ENCODE measurements at regions not wholly inside any gene's neighbourhood (a gene's known extent, or its start where the extent isn't known, plus 50 kb on each side); places are given as distances from the start of the nearest gene placed in this dataset.

GRCh38 chr2:206218796-206219499, 55.5 kb upstream of the ZDBF2 start:
- no peaks in the 10 kb centered on the region for H3K36me3 ChIP-seq
- no peak for DNase-seq
- H3K4me3 ChIP-seq, result no peak overlapping the region
- H3K27ac ChIP-seq, result no peak overlapping the region
- H3K4me1 ChIP-seq, result no peaks in the 10 kb centered on the region
- TF ChIP-seq POLR2A (IDR thresholded peaks at IDR 0.05) (no peak), EP300 (IDR thresholded peaks at IDR 0.05) (no peak), POLR2AphosphoS5 (IDR thresholded peaks at IDR 0.05) (no peak), CTCF (IDR thresholded peaks at IDR 0.05) (no peak)
- ATAC-seq (ENCODE audit: low FRiP score in 2 of 2), result peak in 1 of 2 donors; percentile 33
- H3K9me3 ChIP-seq, result no peaks in the 10 kb centered on the region
- no peaks in the 10 kb centered on the region for H3K27me3 ChIP-seq
- WGBS, 2 donors, result 71 to 74% methylated on average over 4 of the region's 4 CpGs

- no peak overlapping the region for H3K27ac ChIP-seq
- no peaks in the 10 kb centered on the region for H3K9me3 ChIP-seq
- no peak overlapping the region for H3K4me3 ChIP-seq
- H3K4me1 ChIP-seq, result no peaks in the 10 kb centered on the region
- TF ChIP-seq POLR2A (IDR thresholded peaks at IDR 0.05) (no peak), POLR2AphosphoS5 (IDR thresholded peaks at IDR 0.05) (no peak), EP300 (IDR thresholded peaks at IDR 0.05) (no peak), CTCF (IDR thresholded peaks at IDR 0.05) (no peak)
- no peak for ATAC-seq (ENCODE audit: low FRiP score in 2 of 2)
- no peak for DNase-seq
- H3K27me3 ChIP-seq, result no peaks in the 10 kb centered on the region
- H3K36me3 ChIP-seq, result no peaks in the 10 kb centered on the region
- WGBS, 2 donors, result 40 to 59% methylated on average over 3 of the region's 3 CpGs
These were observed 54.5 kb upstream of the ZDBF2 start for GRCh38 chr2:206219957-206220356.

GRCh38 chr2:206220997-206221396, 53.5 kb upstream of the ZDBF2 start:
- Histone ChIP-seq H3K9me3 (no peaks in the 10 kb centered on the region), H3K4me1 (no peaks in the 10 kb centered on the region), H3K36me3 (no peaks in the 10 kb centered on the region), H3K4me3 (no peak overlapping the region), H3K27ac (no peak overlapping the region), H3K27me3 (no peaks in the 10 kb centered on the region)
- DNase-seq, result no peak
- 80 to 94% methylated on average over 3 of the region's 3 CpGs for WGBS, 2 donors
- no peak for ATAC-seq (ENCODE audit: low FRiP score in 2 of 2)
- TF ChIP-seq EP300 (IDR thresholded peaks at IDR 0.05) (no peak), CTCF (IDR thresholded peaks at IDR 0.05) (no peak), POLR2A (IDR thresholded peaks at IDR 0.05) (no peak), POLR2AphosphoS5 (IDR thresholded peaks at IDR 0.05) (no peak)
